ENCODE measurements at regions not wholly inside any gene's neighbourhood (a gene's known extent, or its start where the extent isn't known, plus 50 kb on each side); places are given as distances from the start of the nearest gene placed in this dataset.

- peaks cover 6% of the 10 kb centered on the region for H3K27me3 Mint-ChIP-seq (ENCODE audit: low read depth)
- H3K9me3 Mint-ChIP-seq, result no peaks in the 10 kb centered on the region
- no peak overlapping the region for H3K27ac Mint-ChIP-seq
- H3K36me3 Mint-ChIP-seq (ENCODE audit: low read depth), result no peaks in the 10 kb centered on the region
- H3K4me1 Mint-ChIP-seq (ENCODE audit: low read depth), result no peaks in the 10 kb centered on the region
- no peak overlapping the region for H3K4me3 Mint-ChIP-seq
- CTCF ChIA-PET, result interaction anchor here (1.6 kb wide), 1 partner anchor 23 kb away, joined by 7 read pairs; no protein-coding TSS in a partner anchor
- intact Hi-C loops (cut with micrococcal nuclease), result no loop called here
- DNase-seq, result no peak
Measured at GRCh38 chr5:17167171-17167891, 50.1 kb upstream of the BASP1 start.
